ENCODE measurements at regions not wholly inside any gene's neighbourhood (a gene's known extent, or its start where the extent isn't known, plus 50 kb on each side); places are given as distances from the start of the nearest gene placed in this dataset.

GRCh38 chr13:68380041-68380973 lies 1150.2 kb upstream of the PCDH9 start (continued):
- TF ChIP-seq CTCF (IDR thresholded peaks at IDR 0.05 in 2 of 3, conservative IDR thresholded peaks at IDR 0.05 in 1 of 3; ENCODE audit: control insufficient read depth in 2 of 3, extremely low read depth in 1 of 3, insufficient read depth in 1 of 3, low read depth in 3 of 3, low read length in 3 of 3) (no peak), GATAD2B (conservative IDR thresholded peaks at IDR 0.05; ENCODE audit: low read depth) (no peak), STAT3 (IDR thresholded peaks at IDR 0.05; ENCODE audit: low read depth, low read length) (no peak), CUX1 (IDR thresholded peaks at IDR 0.05; ENCODE audit: insufficient replicate concordance, low read depth, low read length) (no peak), PBX3 (IDR thresholded peaks at IDR 0.05; ENCODE audit: insufficient replicate concordance, low read depth, low read length) (no peak), POLR2AphosphoS5 (IDR thresholded peaks at IDR 0.05; ENCODE audit: low read length) (no peak), RUNX3 (IDR thresholded peaks at IDR 0.05; ENCODE audit: low read length) (no peak)
